Head of caudate nucleus (tissue), 42 donors: ENCODE measurements at regions not wholly inside any gene's neighbourhood (a gene's known extent, or its start where the extent isn't known, plus 50 kb on each side); places are given as distances from the start of the nearest gene placed in this dataset.

Source experiments
- DNase-seq, 42 donors: peaks; one replicate each; pipeline versions ENCODE4 v3.0.0 to v3.0.0-alpha.2; 2020 to 2021; ENCODE audit warnings: mixed read lengths in 7 of 42
- intact Hi-C: fragments of 100-400 bp; cut with DNase I; formaldehyde crosslinking; loops from one replicate; pipeline ENCODE4 v1.15.0; 2022

GRCh38 chr5:133789428-133789827 lies 177.1 kb upstream of the FSTL4 start:
- intact Hi-C loops, result no loop called here
- DNase-seq, result no peak

DNA sequence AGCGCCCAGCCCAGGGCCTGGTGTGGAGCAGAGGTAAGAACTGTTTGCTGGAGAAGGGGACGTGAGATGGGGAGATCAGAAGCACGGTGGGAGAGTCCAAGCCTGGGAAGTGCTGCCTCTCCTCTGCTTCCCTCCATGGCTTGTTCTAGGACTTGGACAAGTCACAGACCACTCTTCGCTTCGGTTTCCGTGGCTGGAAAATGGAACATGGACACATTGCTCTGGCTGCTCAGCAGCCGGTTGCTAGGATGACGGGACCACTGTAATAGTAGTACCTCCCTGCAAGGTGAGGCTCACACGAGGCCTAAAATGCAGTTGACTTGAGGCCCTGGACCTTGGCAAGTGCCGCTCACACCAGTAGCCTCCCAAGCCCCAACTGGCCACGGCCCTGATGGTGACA lies 175.8 kb upstream of the FSTL4 start:
- intact Hi-C loops, result no loop called here
- DNase-seq, result peak in 1 of 42 donors; percentile 20

GRCh38 chr5:133786420-133786819 lies 174.1 kb upstream of the FSTL4 start:
- intact Hi-C loops, result no loop called here
- DNase-seq, result peak in 1 of 42 donors; percentile 12

- no peak for DNase-seq
- intact Hi-C loops, result no loop called here
Measured at GRCh38 chr5:133785182-133785581, 172.8 kb upstream of the FSTL4 start.

DNA sequence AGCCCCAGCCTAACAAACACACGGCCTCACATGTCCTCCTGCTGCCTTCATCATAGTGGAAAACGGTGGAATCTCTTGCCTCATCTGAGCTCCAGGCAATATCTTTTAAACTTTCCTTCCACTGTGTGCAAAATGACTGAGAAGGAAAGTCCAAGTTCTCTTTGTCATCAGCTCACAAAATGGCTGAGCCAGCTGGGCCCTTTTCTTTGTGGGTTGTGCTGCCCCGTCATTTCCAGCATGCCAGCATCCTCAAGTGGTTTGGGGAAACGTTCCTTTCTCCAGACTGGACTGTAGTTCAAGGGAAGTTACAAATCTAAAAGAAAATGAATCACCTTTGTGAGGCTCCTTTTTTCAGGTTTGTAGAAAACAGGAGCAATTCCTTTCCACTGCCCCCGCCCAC lies 171.1 kb upstream of the FSTL4 start:
- DNase-seq, result peak in 1 of 42 donors; percentile 37
- intact Hi-C loops, result no loop called here

- intact Hi-C loops, result no loop called here
Measured at GRCh38 chr5:133782736-133783135, 170.4 kb upstream of the FSTL4 start.

DNA sequence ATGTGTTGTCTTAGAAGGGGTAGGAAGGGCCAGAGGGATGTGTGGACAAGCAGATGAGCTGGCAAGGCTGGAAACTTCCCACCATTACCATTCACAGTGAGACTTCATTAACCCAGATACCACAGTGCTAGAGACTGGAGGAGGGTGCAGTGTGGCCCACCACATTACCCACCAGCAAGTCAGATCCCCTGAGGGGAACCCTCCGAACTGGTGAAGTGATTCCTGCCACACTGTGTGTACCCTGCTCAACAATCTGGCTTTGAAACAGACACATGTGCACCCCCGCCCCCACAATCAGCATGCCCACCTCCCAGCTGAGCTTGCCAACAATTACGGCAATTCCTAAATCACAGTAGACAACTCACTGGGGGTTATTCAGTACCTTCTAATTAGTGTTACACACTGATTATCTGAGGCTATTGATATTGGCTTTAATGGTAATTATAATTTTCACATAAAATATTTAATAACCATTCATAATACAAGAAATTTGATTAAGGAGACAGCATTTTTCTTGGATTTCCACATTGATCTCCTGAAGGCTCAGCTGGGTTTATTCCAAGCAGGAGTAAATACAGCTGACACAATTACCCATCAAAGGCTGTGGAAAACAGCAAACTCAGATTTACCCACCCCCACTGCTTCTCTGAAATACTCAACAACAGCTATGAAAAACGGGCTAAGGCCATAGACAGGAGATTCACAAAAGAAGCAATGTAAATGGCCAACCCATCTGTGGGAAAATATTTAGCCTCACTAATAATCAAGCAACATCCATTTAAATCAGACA lies 169.3 kb upstream of the FSTL4 start:
- intact Hi-C loops, result no loop called here
- peak in 1 of 42 donors; percentile 23 for DNase-seq

More at GRCh38 chr5:133782736-133783135, 170.4 kb upstream of the FSTL4 start:
- peak in 1 of 42 donors; percentile 18 for DNase-seq

GRCh38 chr5:133780619-133781280 lies 168.4 kb upstream of the FSTL4 start:
- intact Hi-C loops, result no loop called here
- peak in 1 of 42 donors; percentile 27 for DNase-seq

DNA sequence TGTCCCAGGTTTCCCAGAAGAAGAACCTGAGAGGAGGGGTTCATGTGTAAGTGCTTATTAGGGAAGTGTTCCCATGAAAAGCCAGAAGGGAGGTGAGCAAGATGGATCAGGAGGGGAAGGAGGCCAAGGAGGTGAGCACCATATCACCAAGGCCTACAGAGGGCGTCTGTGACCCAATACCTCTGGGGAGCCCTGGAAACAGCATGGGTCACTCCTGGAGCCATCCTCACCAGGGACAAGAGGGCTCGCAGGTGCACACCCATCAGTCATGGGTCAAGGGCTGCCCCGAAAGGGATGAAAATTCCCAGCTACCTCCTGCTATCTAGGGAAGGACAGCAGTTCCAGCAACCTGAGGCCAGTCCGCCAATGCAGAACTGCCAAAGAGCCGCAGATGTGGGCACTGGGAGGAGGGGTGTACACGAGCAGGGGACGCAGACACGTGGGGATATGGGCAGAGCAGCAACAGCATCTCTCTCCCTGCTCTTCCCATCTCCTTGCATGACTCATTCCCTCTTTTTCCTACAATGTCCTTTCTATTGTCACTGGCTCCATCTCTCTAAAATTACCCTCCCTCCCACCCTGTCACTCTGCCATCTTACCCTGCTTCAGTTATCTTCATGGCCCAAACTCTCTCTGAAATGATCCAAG lies 167.6 kb upstream of the FSTL4 start:
- intact Hi-C loops, result no loop called here
- peak in 1 of 42 donors; percentile 27 for DNase-seq

DNA sequence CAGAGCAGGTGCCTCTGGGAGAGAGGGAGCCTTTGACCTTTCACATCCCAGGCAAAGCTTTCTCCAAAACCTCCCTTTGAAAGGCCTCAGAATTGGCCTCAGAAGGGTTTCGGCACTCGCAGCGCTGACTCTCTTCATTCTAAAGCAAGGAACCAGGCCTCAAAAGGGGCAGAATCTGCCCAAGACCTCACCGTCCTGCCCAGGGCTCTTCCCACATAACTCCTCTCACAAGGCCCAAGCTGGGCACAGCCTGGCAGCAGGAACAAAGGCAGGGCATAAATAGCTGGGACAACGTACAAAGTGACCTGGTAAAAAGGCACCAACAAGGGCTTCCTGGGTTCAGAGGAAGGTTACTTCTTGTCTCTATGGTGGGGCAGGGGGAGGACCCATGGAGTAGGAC lies 166.3 kb upstream of the FSTL4 start:
- intact Hi-C loops, result no loop called here
- DNase-seq, result peak in 1 of 42 donors; percentile 15

DNA sequence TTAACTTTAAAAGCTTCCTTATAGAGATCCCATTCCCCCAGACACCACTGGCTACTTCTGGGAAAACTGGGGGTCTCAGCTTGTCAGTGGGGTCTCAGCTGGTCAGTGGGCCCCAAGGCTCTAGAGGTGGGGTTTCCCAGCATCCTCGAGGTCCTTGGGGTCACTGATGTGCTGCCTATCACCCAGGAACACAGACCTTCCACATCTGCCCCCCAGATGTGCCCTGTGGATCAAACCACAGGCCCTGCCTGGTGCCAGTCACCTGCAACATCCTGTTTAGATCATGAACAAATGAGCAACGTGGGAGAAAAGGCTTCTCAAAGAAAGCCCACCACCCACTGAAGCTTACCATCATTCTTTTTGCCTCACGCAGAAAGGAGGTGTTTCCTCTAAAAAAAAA lies 165.6 kb upstream of the FSTL4 start:
- peak in 1 of 42 donors; percentile 10 for DNase-seq
- intact Hi-C loops, result no loop called here

DNA sequence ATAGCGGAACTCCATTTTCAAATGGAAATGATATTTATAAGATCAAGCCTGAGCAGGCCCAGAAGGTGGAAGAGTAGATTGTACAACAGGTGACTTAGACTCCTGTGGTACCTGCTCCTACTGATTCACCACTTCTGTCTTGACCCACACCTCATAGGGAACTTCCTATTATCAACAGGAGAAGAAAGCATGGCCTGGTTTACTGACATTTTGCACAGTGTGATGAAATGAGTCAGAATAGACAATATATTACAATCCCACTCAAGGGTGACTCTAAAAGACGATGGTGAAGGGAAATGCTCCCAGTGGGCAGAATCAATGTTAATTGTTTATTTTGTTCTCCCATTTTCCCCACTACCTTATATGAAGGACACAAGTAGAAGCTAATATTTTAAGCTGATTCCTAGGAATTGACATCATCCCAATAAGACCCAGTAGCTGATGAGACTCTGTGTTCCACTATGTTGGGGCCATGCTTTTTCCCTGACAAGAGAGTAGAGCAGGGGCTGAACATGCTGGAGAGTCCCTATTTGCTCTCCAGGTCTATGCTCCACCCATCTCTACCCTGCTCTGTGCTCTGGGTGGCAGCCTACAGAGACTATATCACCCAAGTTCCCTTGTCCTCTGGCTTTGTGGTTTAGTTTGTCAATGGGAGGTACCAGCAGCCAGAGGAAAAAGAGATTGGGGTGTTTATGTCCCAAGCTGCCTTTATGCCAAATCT lies 163.4 kb upstream of the FSTL4 start:
- intact Hi-C loops, result no loop called here
- DNase-seq, result peak in 1 of 42 donors; percentile 7

GRCh38 chr5:133773247-133774202 lies 161.2 kb upstream of the FSTL4 start:
- peak in 1 of 42 donors; percentile 24 for DNase-seq
- intact Hi-C loops, result no loop called here

DNA sequence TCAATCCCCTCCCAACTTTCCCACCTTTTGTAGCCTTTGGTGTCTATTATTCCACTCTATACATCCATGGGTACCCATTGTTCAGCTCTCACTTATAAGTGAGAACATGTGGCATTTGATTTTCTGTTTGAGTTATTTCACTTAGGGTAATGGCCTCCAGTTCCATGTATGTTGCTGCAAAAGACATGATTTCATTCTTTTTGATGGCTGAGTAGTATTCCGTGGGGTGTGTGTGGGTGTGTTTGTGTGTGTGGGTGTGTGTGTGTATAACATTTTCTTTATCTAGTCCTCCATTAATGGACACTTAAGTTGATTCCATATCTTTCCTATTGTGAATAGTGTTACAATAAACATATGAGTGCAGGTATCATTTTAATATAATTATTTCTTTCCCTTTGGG lies 157.5 kb upstream of the FSTL4 start:
- DNase-seq, result no peak
- intact Hi-C loops, result no loop called here

DNA sequence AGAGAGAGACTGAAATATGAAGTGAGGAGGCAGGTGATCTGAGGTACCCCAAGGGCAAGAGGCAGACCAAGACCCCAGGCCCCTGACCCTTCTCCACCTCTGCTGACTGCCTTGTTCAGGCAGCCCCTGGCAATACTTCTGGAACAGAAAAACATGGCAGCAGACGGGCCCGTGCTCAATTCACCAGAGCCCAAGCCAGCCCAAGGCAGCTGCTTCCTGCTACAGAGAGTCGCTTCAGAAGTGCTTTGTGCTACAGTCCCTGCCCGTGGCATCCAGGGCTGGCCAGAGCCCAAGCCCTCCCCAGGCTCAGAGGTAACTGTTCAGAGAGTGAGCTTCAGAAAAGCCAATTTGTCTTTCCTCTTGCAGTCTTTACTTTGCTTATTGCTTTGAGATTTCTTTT lies 151.4 kb upstream of the FSTL4 start:
- DNase-seq, result peak in 18 of 42 donors; percentile 8 to 52 (median 20)
- intact Hi-C loops, result no loop called here

- intact Hi-C loops, result no loop called here
- DNase-seq, result no peak
Measured at GRCh38 chr5:133761632-133762031, 149.3 kb upstream of the FSTL4 start.

DNA sequence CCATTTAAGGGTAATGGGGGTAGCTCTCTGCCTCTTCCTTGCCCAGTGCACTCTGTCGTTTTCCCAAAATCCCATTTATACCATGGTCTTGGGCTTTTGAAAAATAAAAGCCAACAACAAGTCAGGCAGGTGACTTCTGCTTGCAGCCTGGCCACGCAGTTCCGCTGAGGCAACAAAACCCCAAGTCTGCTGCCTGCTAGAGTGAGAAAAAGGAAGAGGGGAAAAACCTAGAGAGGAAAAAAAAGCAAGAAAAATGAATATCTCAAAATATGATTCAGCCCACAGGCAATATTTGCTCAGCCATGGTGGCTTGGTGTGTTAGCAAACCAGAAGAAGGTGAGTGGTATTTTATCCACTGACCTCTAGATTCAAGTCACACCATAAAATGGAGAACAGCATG lies 148.2 kb upstream of the FSTL4 start:
- intact Hi-C loops, result no loop called here
- no peak for DNase-seq

GRCh38 chr5:133758641-133759040 lies 146.3 kb upstream of the FSTL4 start:
- intact Hi-C loops, result no loop called here
- DNase-seq, result no peak
